GM21528 (cell line): ENCODE measurements at regions not wholly inside any gene's neighbourhood (a gene's known extent, or its start where the extent isn't known, plus 50 kb on each side); places are given as distances from the start of the nearest gene placed in this dataset.
"Not testable (repeated sequence)": the region's sequence is repeated elsewhere in the genome, so short reads cannot be mapped to it uniquely, and the experiment has no call there.

Experiments used
- ATAC-seq: cut with Tn5 transposase; IDR thresholded peaks from one replicate; pipeline ENCODE4 v1.9.1; 2021; ENCODE audit warnings: mild to moderate bottlenecking, moderate library complexity; ENCODE audit not compliant: unreplicated experiment, low FRiP score

DNA sequence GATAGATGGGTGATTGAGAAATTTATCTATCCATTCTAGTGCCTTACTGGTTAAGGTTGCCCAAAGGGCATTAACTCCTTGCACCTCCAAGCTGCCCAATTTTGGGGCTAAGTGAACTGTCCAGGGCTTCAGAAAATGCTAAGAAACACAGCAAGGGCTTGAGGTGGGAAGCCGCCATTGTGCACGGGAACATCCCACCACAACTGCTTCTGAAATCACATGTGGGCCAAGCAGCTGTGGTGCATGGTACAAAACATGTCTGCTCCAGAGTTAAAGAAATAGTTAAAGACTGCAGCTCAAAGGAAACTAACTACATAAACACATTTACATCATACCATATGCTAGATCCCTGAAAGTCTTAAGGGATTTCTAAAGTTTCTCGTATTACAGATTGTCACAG is 144.3 kb upstream of the NDST3 start:
- ATAC-seq: no peak

GRCh38 chr4:117893207-117893606 is 141.1 kb upstream of the NDST3 start:
- no peak for ATAC-seq

DNA sequence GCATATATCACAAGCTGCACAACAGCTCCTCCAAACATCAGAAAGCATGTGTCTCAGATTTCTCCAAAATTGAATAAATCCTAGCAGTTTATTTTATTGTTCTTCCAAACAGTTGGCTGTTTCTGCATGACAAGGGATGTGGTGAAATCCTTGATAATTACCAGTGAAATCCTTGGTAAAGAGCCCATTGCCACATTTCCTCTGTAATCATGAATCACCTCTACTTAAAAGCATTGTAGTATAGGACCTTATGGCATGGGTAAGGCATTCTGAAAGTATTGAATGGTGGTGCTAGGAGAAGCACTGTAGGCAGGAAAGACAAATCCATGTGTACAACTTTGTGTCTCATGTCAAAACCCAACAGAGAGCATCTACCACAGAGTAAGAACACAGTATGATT is 135.8 kb upstream of the NDST3 start:
- no peak for ATAC-seq

DNA sequence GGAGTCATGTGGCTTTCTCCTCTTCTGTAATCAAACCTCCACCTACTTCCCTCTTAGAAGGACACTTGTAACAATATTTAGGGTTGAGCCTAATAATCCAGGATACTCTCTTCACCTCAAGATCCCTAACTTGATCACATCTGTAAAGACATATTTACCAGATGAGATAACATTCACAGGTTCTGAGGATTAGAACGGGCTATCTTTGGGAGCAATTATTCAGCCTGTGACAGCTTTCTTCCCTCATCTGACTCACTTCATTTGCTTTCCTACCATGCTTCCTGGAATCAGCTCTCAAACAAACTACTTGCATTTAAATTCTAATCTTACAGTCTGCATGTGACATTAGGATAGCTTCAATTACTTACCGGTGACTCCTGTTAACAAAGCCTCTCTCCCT is 133.5 kb upstream of the NDST3 start:
- no peak for ATAC-seq

DNA sequence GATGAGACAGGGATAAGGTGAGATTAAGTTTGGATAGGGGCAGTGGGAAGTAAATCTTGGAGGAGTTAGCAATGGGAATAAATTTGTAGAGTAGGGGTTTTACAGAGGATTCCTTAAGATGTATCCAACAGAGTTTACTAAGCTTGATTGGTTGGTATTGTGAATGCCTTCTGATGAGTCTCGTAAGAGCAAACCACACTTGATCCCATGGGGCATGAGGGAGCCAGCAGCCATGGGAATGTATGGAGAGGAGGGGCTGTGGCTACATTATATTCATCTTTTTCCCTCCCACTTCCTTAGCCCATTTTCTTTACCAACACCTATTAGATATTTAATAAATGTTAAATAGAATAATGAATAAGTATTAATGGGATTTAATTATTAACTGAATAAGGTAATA is 126.6 kb upstream of the NDST3 start:
- no peak for ATAC-seq

- no peak for ATAC-seq
These were observed 125.7 kb upstream of the NDST3 start for GRCh38 chr4:117908306-117909207.

DNA sequence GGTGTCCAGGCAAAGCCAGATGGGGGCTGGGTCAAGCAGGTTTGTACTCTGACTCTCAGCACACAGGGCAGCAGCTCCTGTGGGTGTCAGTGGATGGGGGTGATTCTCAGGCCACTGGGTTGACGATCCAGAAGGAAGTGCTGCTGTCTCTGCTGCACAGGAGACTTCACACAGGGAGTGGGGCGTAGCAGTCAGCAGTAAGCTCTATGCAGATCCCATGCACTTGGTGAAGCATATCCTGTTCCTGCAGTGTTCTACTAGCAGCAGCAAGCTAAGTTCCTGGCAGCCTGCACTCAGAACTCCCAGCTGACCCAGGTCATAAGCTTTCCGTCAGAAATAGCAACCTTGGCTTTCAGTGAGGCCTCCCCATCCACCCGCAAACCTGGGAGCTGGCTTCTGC is 117.6 kb upstream of the NDST3 start:
- ATAC-seq: no peak

DNA sequence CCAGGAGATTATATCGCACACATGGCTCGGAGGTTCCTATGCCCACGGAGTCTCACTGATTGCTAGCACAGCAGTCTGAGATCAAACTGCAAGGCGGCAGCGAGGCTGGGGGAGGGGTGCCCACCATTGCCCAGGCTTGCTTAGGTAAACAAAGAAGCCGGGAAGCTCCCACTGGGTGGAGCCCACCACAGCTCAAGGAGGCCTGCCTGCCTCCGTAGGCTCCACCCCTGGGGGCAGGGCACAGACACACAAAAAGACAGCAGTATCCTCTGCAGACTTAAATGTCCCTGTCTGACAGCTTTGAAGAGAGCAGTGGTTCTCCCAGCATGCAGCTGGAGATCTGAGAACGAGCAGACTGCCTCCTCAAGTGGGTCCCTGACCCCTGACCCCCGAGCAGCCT is 112.0 kb upstream of the NDST3 start:
- ATAC-seq: not testable (repeated sequence)

DNA sequence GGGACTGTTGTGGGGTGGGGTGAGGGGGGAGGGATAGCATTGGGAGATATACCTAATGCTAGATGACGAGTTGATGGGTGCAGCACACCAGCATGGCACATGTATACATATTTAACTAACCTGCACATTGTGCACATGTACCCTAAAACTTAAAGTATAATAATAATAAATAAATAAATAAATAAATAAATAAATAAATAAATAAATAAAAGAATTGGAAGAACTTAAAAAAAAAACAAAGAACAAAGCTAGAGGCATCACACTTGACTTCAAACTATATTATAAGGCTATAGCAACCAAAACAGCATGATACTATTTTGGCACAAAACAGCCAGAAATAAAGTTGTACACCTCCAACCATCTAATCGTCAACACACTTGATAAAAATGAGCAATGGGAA is 106.5 kb upstream of the NDST3 start:
- ATAC-seq: not testable (repeated sequence)

- ATAC-seq: no peak
These were observed 92.7 kb upstream of the NDST3 start for GRCh38 chr4:117941611-117942010.

GRCh38 chr4:117949621-117950020 is 84.7 kb upstream of the NDST3 start:
- no peak for ATAC-seq

- ATAC-seq: no peak
These were observed 76.7 kb upstream of the NDST3 start for GRCh38 chr4:117957571-117957970.

GRCh38 chr4:117965622-117966021 is 68.7 kb upstream of the NDST3 start:
- no peak for ATAC-seq

GRCh38 chr4:117968606-117969005 is 65.7 kb upstream of the NDST3 start:
- no peak for ATAC-seq

DNA sequence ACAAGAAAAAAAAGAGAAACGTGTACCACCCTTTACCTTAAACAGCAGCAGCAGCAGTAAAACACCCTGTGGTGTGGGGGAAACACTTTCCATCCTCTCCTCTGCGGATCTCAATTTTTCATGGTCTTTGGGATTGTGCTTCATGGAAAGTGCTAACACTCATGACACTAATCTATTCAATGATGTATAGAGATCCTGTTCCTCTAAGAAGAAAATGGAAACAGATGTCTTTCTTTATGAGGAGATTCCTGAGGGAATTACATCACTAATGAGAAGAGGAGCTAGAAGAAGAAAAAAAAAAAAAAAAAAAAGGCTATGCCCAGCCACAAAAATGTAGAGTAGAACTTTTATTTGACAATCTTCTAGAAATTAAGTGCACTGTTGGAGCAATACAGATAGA is 62.9 kb upstream of the NDST3 start:
- no peak for ATAC-seq

- no peak for ATAC-seq
These were observed 50.5 kb upstream of the NDST3 start for GRCh38 chr4:117983541-117984365.

GRCh38 chr4:117984366-117984680 is 50.0 kb upstream of the NDST3 start:
- no peak for ATAC-seq
